Amygdala (tissue), 56 donors: ENCODE measurements at regions not wholly inside any gene's neighbourhood (a gene's known extent, or its start where the extent isn't known, plus 50 kb on each side); places are given as distances from the start of the nearest gene placed in this dataset.
"Not testable (repeated sequence)": the region's sequence is repeated elsewhere in the genome, so short reads cannot be mapped to it uniquely, and the experiment has no call there.

Experiments used
- DNase-seq, 56 donors: peaks; one replicate each; lab custom pipeline; 2025; lab: John Stamatoyannopoulos, UW

DNA sequence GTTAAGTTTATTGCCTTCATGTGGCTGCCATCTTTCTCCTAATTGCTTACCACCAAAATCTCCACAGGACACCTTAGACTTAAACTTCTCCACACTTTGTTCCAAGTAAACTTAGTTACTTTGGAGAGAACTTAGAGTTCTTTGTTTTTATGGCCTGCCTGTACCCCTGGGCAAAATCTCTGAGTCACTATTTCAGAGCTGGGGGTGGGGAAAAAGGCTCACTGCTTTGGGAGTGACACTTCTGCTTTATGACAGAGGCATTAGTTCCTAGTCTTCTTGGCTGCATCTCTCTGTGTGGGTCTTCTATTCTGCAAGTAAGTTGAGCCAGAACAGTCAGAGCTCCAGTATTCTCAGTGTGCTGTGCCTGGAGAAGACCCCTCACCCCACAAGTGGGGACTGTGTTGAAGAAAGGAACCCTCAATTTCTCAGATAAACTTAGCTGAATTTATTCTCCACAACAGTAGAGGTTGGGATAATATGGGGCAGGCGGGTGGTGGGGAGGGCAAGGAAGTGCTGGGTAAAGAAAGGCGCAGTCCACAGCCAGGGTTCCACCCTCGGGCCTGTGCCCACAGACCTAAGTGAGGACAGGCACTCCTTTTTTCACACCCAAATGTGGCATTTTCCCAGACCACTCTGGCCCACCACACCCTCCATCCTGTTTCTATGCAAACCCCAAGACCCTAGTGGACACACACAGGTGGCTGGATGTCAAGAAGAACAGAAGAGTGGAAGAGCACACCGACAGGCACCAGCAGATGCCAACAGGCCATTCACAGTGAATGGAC, 636.6 kb upstream of the MAN1A1 start:
- no peak for DNase-seq

DNA sequence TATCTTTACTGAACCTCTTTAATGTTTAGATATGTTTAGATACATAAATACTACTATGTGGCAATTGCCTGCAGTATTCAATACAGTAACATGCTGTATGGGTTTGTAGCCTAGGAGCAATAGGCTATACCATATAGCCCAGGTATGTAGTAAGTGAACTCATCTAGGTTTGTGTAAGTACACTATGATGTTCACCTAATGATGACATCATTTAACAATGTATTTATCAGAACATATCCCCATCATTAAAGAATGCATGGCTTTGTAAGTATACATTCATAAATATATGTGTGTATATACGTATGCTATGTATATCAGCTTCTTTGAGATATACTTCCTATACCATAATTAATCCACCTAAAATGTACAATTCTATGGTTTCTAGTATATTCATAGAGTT, 631.2 kb upstream of the MAN1A1 start:
- DNase-seq = no peak

DNA sequence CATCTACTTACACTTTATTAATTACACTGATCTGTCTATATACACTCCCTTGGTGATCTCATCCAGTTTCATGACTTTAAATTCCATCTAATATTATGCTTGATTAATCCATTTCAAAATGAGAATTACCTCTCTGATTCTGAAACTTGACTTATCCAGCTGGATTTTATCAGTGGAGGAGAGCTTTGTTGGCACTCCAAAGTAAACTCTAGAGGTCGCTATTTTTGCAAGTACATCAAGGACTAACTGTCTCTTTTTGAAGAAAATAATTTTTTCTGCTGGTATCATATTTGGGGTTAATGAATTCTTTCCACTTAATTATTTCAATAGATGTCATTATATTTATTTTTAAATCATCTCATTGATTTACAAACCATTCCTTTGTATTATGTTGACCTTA, 630.3 kb upstream of the MAN1A1 start:
- no peak for DNase-seq

DNA sequence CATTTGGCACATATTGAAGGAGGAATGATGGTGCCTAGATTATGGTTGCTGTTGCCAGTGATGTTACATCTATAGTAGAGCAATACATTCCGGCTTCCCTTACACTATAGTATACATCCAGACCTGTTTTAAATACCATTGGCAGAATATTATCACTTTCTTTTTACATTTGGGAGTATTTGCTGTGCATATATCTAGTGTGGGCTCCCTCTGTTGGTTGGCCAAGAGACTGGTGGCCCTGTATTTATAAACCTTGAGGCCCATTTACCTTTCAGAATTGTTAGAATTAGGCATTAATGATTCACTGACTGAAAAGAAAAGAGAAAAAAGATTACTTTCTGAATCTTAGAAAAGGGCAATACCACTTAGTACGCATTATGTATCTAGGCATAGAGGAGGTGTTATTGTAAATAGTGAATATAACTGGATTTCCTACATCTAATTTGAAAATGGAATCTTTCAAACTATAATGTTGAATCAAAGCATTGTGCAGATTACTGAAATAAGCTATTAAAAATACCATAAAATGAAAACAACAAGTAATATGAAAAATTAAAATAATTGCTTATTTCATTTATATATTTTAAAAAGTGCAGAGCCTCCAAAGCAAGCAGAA, 628.8 kb upstream of the MAN1A1 start:
- DNase-seq = no peak

DNA sequence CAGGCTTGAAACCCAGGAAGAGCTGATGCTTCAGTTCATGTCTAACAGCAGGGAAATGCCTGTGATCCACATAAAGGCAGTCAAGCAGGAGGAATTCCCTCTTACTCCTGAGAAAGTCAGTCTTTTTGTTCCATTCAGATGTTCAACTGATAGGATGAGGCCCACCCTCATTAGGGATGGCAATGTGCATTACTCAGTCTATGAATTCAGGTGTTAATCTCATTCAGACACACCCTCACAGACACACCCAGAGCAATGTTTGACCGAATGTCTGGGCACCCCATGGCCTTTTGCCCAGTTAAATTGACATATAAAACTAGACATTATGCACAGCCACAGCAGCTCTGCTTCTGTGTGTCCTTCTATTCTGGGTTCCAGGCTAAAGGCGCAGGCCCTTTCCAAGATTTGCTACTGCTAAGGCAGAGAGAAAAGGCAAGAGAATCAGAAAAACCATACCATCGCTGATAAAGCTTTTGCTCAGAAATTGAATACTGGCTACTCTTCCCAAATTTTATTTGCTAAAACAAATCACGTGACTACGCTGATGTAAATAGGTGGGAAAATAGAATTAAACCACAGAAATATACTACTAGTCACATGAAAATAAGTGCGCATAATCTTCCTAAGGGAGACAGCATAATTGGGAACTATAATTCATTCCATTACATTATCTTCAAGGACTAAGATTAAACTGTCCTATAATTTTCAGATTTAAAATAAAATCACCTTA, 625.0 kb upstream of the MAN1A1 start:
- no peak for DNase-seq

DNA sequence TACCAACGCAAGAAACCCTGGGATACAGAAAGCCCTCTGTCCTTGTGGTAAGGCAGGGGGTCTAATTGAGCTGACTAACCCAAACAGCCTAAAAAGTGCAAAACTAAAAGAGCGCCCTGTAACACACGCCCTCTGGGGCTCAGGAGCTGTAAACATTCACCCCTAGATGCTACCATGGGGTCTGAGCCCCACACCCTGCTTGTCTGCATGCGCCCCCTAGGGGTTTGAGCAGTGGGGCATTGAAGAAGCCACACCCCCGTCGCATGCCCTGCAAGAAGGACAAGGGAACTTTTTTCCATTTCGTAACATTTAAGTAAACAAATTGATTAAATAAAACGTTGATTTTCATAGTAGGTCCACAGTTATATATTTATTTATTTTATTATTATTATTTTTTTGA, 616.9 kb upstream of the MAN1A1 start:
- DNase-seq = no peak

DNA sequence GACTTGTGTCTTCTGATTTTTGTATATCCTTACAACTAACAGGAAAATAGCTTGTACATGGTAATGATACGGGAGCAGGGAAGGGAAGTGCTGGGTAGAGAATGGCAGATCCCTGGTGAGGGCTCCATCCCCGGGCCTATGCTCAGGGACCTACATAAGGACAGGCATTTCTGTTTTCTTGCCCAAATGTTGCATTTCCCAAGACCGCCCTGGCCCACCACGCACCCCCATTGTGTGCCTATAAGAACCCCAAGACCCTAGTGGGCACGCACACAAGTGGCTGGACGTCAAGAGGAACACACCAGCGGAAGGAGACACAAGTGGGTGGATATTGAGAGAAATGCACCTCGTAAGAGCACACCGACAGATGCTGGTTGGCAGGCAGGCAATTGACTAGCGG, 616.3 kb upstream of the MAN1A1 start:
- DNase-seq = no peak

DNA sequence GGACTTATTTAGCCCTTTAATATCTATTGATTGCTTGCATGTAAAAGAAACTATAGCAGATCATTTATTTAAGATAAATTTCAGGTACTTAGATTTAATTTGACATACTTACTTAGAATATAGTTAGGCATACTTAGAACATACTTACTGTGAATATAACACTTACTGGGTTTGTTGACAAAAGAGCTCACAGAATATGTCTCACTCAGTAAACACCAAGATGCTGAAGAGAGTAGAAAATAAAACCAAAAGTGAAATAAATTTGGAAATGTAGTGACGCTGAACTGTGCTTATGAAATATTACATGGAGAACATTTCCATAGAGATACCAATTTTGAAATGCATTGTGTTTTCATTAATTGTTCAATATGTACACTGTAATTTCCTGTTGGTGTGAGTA, 615.4 kb upstream of the MAN1A1 start:
- no peak for DNase-seq

DNA sequence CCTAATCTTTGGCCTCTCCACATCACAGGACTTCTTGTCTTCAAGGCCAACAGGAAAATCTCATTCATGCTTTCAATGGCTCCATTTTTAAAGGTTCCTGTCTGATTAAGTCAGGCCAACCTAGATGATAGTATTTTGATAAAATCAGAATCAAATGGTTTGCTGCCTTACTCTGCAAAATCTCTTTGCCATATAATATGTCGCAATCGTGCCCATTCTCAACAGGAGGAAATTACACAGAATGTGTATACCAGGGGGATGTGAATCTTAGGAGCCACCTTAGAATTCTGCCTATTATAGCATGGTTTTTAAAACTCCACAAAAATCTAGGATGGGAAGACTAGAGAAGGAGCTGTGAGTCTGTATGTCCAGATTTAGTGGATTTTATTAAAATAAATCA, 612.9 kb upstream of the MAN1A1 start:
- no peak for DNase-seq

DNA sequence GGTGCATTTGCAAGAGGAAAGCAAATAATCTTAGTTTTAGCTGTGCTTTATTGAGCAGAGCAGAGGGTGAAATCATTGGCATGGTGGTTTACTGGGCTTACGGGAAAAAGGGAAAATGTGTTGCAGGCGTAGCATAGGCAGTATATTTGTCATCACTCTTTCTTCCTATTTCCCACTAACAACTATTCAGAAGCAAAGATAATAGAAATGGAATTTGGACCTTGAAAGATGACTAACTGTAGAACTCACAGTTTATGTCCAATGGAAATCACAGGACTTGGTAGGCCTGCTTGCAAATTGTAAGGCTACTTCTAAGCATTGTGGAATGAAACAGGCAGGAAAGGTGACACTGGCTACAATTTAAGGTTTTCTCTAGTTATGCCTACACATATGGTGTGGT, 611.9 kb upstream of the MAN1A1 start:
- DNase-seq = no peak

DNA sequence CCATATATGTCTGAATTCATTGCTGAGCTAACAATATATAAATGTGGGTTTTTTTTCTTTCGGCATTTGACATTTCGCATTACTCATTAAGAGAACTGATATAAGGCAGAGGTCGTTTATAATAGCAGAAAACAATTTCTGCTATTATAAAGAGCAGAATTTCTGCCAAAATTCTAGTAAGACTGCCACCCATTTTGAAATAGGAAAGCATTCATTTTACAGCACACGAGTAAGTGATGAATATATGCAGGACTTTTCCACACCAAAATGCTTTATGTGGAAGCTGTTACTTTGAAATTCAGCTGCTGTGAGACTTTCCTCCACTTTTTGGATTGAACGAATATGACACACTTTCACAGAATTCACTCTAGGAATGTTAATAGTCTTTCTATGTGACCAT, 610.9 kb upstream of the MAN1A1 start:
- DNase-seq = no peak

DNA sequence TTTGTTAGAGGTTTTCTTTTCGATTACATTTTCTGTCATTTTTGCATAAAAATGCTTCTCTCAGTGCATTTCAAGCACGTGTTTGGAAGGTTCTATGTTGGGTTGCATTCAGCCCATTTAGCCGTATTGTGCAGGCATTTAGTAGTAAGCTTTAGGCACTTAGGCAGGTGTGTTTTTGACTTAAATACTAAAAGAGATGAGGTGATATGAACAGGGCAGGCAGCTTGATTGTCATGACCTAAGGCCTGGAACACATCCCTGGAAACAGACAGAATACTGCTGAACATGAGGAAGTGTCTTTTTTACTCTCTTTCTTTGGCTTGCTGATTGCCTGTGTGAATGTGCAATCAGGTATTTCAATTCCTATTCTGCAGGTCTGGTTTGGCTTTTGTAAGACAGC, 610.5 kb upstream of the MAN1A1 start:
- no peak for DNase-seq

DNA sequence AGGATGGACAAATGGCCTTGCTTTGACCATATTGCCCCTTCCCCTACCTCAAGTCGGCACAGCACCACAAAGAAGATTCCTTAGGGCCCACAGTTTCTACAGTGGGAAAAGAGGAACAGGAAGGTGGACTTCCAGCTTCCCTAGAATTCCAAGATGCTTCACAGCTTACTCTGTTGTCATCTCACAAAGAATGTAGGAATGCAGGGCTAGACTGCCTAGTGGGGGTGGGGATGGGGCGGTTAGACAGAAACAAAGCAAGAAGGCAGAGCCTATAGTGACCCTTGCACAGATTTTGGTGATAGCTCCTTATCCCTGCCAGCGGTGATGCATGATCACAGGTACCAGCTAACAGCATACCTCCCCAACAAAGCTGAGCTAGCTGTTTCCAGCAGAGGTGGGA, 607.6 kb upstream of the MAN1A1 start:
- no peak for DNase-seq

DNA sequence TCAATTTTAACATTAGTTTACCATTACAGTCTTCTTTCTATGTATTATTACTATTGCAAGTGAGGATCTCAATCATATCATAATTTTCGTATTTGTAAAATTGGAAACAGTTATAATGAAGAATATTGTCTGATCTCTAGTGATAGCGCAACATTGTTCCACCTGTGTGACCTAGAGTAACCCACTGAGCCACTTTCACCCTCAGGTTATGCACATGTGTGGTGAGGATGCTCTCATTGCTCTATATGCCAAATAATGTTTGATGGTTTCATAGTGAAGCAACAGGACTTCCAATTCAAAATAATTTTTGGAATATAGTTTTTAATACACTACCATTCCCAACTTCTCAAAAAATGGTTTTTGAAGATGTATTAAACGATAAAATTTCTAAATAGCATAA, 603.1 kb upstream of the MAN1A1 start:
- DNase-seq = no peak

DNA sequence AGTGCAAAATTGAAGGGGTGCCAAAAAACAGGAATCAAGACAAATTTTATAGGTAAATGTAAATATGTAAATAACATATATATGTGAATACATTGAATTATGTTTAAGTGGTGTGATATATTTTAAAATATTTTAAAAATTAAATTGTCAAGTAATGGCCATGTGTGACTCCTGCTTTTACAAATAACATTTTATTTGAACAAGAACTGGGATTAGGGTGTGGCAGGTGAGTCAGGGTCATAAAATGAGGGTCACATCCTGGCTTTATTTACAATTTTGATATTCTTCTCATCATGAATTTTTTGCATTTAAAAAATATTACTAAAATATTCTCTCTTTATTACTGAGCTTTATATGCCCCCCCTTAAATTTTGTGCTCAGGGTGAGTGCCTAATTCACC, 601.1 kb upstream of the MAN1A1 start:
- DNase-seq = no peak

DNA sequence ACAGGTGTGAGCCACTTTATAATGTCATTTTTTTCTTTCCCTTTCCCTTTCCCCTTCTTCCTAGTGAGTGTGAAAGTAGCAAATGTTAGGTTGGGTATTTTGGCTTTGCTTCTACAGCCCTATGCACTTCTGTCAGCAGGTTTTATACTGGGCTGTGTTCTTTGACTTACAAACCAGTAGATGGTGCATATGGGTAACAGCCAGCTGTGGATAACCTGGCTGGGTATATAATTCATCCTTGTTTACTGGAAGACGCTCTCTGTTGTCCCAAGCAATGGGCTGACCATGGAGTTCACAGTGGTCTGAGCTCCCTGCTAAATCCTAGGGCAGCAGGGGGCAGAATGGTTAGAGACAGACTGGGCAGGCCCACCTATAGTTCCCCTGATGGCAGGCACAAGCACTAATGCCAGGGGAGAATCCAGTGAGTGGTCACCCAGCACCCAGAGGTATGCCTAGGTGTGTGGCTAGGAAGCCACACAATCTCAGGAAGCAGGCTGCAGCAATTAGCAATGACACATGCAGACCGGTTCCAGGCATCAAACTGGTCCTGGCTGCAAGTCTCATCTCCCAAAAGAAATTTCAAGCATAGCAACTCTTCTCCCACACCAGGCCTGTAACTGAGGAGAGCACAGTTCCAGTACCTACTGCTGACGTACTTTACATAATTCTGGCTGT, 592.7 kb upstream of the MAN1A1 start:
- DNase-seq = no peak

DNA sequence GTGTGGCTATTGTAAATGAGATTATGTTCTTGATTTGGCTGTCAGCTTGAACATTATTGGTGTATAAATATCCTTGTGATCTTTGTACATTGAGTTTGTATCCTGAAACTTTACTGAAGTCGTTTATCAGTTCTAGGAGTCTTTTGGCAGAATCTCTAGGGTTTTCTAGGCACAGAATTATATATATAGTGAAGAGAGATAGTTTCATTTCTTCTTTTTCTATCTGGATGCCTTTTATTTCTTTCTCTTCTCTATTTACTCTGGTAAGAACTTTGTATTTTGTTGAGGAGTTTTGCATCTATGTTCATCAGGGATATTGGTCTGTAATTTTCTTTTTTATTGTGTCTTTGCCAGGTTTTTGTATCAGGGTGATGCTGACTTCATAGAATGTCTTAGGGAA, 589.2 kb upstream of the MAN1A1 start:
- DNase-seq = no peak

DNA sequence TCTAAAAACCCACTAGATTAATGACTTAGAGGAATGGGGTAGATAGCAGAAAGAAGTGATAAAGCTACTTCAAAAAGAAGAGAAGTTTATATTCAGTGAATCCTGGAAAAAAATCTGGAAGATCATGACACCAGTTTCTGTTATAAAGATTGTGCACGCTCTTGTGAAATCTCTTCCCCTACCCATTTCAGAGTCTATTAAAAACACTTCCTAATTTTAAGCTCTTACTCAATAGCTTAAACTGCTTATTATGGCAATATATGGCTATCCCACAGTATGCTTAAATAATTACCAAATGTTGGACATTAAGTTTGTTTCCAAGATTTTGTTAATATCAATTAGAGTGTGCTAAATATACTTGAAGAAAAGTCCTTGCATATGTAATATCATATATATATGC, 585.3 kb upstream of the MAN1A1 start:
- DNase-seq = no peak

DNA sequence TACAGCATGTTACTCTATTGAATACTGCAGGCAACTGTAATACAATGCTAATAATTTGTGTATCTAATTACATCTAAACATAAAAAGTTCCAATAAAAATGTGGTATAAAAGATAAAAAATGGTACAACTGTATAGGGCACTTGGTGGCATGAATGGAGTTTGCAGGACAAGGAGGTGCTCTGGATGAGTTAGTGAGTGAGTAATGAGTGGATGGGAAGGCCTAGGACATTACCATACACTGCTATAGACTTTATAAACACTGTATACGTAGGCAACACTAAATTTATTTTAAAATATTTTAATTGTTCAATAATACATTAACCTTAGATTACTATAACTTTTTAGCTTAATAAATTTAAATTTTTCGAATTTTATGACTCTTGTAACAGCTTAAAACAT, 579.6 kb upstream of the MAN1A1 start:
- DNase-seq = no peak

DNA sequence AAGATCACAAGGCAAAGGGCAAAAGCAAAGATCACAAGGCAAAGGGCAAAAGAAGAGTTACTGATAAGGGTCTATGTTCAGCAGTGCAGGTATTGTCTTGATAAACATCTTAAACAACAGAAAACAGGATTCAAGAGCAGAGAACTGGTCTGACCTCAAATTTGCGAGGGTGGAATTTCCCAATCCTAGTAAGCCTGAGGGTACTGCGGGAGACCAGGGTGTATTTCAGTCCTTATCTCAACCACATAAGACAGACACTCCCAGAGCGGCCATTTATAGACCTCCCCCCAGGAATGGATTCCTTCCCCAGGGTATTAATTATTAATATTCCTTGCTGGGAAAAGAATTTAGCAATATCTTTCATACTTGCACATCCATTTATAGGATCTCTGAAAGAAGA, 575.3 kb upstream of the MAN1A1 start:
- not testable (repeated sequence) for DNase-seq

DNA sequence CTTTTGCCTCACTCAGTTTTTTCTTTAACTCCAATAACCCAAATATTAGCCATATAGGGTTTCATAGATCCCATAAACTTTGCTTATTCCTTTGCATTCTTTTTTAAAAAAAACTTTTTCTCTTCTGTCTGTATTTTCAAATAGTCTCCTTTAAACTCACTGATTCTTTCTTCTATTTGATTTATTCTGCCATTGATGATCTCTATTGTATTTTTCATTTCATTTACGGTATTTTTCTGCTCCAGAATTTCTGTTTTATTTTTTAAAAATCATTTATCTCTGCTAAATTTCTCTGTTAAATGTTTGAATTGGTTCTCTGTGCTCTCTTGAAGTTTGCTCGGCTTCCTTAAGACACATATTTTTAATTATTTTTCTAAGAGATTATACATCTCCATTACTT, 573.3 kb upstream of the MAN1A1 start:
- no peak for DNase-seq
